ENCODE measurements at regions not wholly inside any gene's neighbourhood (a gene's known extent, or its start where the extent isn't known, plus 50 kb on each side); places are given as distances from the start of the nearest gene placed in this dataset.

- no peak for DNase-seq (ENCODE audit: extremely low spot score, insufficient read length, low read depth)
- FAIRE-seq: no peak
These were observed 63.0 kb downstream of the INSIG1 start for GRCh38 chr7:155360495-155361345.

GRCh38 chr7:155361346-155361680, 63.6 kb downstream of the INSIG1 start:
- FAIRE-seq (no peak), DNase-seq (ENCODE audit: extremely low spot score, insufficient read length, low read depth) (no peak)

DNA sequence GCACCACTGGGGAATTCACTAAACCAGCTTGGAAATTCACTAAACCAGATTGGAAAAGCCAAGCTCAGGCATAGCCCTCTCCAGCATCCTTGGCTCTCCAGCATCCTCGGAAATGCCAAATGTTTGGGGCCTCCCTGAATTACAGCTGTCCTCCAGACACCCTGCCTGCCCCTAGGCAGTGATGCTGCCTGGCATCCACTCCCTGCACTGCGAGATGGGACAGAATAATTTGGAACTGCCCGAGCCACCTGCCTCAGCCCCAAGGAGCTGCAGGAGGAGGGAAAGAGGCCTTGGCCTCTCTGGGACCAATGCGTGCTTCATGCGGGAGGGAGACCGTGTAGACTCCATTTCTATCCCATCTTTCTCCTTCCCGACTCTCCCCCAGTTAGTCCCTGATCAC, 64.3 kb downstream of the INSIG1 start:
- no peak for FAIRE-seq
- DNase-seq (ENCODE audit: extremely low spot score, insufficient read length, low read depth): no peak

GRCh38 chr7:155362380-155363145, 64.9 kb downstream of the INSIG1 start:
- FAIRE-seq: no peak
- no peak for DNase-seq (ENCODE audit: extremely low spot score, insufficient read length, low read depth)

GRCh38 chr7:155363146-155363539, 65.5 kb downstream of the INSIG1 start:
- FAIRE-seq: no peak
- no peak for DNase-seq (ENCODE audit: extremely low spot score, insufficient read length, low read depth)

DNA sequence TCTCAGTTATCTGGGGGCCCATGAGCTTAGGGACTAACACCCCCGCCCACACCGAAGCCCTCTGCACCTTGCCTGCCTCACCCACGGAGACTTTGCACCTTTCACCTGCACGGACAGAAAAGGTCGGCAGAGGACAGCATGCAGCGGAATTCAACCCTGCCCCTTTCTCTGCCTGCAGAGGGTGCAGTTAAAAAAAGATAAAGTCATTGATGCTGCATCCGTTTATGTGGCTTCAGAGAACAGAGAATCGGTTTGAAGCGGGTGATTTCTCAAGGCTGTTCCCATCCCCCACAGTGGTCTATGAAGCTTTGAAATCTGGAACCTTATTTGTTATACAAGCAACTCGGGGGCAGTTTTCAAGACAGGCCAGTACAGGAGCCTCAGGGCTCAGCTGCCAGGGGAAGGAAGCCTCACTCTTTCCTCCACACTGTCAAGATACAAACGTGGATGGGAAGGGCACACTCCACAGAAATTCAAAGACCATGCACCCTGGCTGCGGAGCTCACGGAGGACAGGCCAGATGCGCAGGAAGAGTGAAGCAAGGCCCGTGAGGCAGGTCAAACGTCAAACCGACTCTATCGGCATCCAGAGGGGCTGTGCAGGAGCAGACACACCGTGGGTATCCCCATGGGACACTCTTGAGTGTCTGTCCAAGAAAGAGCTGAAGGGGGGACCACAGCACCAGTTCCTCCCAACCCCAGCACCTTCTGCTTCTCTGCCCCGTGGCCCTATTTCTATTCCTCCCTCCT, 66.3 kb downstream of the INSIG1 start:
- FAIRE-seq (no peak), DNase-seq (ENCODE audit: extremely low spot score, insufficient read length, low read depth) (no peak)

GRCh38 chr7:155365146-155365874, 67.6 kb downstream of the INSIG1 start:
- DNase-seq (ENCODE audit: extremely low spot score, insufficient read length, low read depth) (no peak), FAIRE-seq (no peak)

GRCh38 chr7:155368894-155369600, 71.4 kb downstream of the INSIG1 start:
- DNase-seq (ENCODE audit: extremely low spot score, insufficient read length, low read depth) (no peak), FAIRE-seq (no peak)

DNA sequence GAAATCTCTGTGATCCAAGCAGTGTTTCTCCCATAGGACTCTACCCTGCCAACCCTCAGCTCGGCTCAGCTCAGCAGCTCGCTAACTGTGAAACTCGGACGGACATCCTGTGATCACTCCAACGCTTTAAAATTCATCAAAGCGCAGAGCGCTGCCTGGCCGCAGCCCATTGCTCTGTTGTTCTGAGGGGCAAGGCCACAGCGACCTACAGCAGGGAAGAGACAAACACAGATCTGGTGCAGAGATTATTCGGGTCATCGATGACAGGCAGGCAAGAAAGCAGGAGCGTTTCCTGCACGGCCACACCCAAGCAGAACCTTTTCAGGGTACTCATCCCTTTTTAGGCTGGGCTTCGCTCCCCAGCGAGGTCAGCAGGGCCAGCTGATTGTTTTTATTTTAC, 72.1 kb downstream of the INSIG1 start:
- DNase-seq (ENCODE audit: extremely low spot score, insufficient read length, low read depth): no peak
- no peak for FAIRE-seq

DNA sequence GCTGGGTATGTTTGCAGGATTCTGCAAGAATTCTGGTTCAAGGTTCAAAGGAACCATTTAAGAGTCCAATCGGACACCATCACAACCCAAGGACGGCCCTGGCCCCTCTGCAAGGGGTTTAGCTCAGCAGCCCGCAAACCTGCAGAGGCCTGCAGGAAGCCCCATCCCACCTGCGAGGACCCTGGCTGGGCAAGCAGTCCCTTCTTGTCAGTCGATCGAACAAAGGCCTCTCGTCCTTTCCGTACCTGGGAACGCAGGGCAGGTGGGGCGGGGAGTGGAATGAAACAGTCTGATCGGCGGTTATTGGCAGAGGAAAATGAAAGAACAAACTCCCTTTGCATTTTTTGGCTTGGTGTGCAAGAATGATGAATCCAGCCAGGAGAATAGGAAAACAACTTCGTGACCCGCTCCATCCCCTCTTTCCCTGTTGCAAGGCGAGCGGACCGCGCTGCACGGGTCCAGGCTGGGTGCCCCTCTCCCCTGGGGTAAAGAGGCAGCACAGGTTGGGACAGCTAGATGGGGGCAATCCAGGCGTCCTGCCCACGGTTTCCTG, 73.7 kb downstream of the INSIG1 start:
- no peak for FAIRE-seq
- no peak for DNase-seq (ENCODE audit: extremely low spot score, insufficient read length, low read depth)

GRCh38 chr7:155371884-155372781, 74.5 kb downstream of the INSIG1 start:
- FAIRE-seq (no peak), DNase-seq (ENCODE audit: extremely low spot score, insufficient read length, low read depth) (no peak)

GRCh38 chr7:155372782-155373358, 75.2 kb downstream of the INSIG1 start:
- no peak for FAIRE-seq
- DNase-seq (ENCODE audit: extremely low spot score, insufficient read length, low read depth): no peak

DNA sequence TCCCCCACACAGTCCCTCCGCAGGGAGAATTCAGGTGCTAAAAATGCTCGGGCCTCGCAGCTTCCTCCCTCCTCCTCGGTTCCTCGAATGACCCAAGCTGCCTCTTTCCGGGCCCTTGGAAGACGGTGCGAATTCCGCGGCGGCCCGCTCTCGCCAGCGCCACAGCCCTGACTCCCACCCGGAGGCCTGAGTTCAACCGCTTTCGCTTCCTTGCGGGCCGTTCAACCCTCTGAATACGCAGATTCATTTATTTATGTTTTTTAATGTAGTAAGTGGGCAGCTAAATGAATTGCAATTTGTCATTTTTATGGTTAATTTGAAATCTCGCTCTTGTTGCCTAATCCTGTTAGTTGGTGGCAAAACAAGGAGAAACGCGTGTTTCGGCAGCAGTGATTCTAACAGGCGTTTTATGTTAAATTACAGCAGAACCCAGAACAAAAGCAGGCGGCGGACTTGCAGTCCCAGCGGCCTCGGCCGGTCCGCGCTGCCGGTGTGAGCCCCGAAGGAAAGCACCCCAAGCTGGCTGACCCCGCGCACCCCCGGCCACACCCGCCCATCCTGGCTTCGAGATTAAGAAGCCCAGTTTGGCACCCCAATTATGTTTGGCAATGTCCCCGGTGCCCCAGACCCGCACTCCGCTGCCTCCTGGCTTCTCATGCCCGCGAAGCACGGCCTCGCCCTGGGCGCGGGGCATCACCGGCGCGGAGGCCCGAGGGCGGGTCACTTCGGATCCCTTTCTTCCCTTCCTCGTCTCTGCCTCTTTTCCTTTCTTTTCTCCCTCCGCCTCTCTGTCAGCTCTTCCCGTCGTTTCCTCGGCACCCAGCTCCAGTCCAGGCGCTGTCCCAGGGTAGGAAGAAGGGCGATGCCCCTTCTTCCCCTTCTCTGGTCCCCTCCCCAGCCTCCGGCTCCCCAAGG, 75.9 kb downstream of the INSIG1 start:
- FAIRE-seq: no peak
- no peak for DNase-seq (ENCODE audit: extremely low spot score, insufficient read length, low read depth)

DNA sequence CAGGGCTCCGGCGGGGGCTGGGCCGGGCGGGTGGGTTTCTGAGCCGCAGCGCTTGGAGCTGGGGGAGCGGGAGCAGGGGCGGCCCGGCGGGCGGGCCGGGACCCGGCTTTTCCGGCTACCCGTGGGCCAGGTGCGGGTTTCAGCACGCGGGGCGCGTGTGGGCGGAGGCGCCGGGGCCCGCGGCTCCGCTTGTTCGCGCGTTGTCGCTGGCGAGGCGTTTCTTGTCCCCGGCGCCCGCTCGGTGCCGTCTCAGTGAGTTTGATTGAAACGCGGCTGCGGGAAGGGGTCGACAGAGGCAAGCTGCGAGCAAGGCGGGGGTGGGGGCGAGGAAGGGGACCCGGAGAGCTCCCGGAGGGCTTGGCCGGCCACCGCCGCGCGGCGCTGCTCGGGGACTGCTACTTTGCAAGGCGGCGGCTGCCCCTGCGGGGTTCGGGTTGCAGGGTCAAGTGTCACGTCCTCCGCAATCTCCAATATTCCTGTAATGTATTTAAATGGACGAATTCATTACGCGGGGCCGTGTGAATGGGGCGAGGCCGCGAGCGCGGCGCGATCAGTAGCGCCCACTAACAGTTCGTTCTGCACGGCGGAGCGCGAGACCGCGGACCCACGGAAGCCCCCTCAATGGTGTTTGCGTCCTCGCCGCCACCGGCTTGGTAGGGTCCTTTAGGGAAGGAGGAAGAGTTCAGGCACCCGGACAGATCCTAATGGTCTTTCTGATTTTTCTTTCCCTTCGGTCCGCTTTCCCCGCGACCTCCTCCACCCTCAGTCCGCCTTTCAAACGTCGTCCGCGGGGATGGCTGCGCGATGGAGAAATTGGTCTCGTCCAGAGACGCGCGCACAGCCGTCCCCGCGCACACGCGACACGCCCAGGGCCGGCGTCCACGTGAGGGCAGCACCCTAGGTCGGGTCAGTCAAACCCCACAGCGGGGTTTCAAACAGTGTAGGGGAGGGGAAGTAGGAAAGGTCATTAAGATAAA, 76.9 kb downstream of the INSIG1 start:
- FAIRE-seq (no peak), DNase-seq (ENCODE audit: extremely low spot score, insufficient read length, low read depth) (no peak)

DNA sequence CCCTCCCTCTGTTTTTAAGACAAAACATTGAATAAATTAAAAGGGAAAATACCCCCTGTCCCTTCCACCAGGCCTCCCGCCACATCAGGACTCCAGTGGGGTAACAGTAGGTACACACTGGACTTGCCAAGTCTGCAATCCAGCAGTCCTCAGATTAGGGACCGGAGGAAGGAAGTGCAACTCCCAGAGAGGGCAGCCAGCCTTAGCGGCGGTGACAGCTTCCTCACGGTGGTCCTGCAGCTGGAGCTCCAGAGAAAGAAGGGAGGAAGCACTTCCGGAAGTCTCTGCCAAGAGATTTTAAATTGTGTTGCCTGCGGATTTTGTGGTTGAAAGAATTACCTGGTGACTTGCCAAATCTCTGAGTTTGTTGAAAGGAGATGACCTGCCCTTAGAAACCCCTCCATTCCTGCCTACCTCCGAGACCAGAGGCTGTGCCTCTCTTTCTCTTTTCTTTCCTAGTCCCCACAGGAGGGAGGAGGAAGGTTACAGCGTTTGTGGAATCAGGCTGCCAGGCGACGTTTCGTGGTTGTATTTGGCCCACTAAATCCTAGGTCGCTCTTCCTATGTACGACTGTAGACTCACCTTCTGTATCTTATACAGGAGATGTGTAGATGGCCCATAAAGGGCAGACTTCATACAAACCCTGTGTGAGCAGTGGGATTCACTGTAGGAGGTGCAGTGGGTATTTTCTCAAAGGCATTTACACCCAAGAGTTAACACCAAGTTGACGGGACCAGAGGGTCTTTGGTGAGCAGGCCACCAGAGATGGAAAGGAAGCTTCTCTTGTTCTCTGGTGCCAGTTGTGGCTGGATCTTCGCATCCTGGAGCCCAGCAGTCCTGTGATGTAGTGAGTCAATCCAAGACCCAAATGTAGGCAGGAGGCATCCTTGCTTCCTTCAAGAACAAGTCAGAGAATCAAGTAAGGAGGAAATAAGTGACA, 77.9 kb downstream of the INSIG1 start:
- no peak for FAIRE-seq
- no peak for DNase-seq (ENCODE audit: extremely low spot score, insufficient read length, low read depth)
